Mesodermal cell (in vitro differentiated cells): ENCODE measurements at regions not wholly inside any gene's neighbourhood (a gene's known extent, or its start where the extent isn't known, plus 50 kb on each side); places are given as distances from the start of the nearest gene placed in this dataset.

ENCODE experiments used
- H3K27ac ChIP-seq: 2 replicates; pipeline ENCODE4 v1.7.0; 2013; ENCODE audit warnings: mild to moderate bottlenecking, low read depth, low read length, moderate library complexity; ENCODE audit not compliant: severe bottlenecking
- H3K36me3 ChIP-seq: 2 replicates; pipeline ENCODE4 v1.7.1; 2013; ENCODE audit warnings: mild to moderate bottlenecking, low read length, moderate library complexity; ENCODE audit not compliant: control insufficient read depth, insufficient read depth
- H3K4me1 ChIP-seq: one replicate; pipeline ENCODE4 v1.7.1; 2013; ENCODE audit warnings: mild to moderate bottlenecking, low read length; ENCODE audit not compliant: insufficient read depth, control insufficient read depth, poor library complexity, severe bottlenecking
- H3K4me3 ChIP-seq: 2 replicates; pipeline ENCODE4 v1.7.0; 2013; ENCODE audit warnings: low read length, control low read depth, mild to moderate bottlenecking; ENCODE audit not compliant: insufficient read depth, poor library complexity, severe bottlenecking; ENCODE audit errors: extremely low read depth
- H3K9me3 ChIP-seq: 2 replicates; pipeline ENCODE4 v1.7.1; 2013; ENCODE audit warnings: mild to moderate bottlenecking, low read length, moderate library complexity; ENCODE audit not compliant: control insufficient read depth
- WGBS, 2 experiments: methylation state at CpG; one replicate each; pipeline ENCODE4 v1.1.5; 2013; ENCODE audit warnings: missing lambda C conversion rate in 2 of 2; ENCODE audit not compliant: insufficient coverage in 2 of 2; 5-methylcytosine and 5-hydroxymethylcytosine counted together

DNA sequence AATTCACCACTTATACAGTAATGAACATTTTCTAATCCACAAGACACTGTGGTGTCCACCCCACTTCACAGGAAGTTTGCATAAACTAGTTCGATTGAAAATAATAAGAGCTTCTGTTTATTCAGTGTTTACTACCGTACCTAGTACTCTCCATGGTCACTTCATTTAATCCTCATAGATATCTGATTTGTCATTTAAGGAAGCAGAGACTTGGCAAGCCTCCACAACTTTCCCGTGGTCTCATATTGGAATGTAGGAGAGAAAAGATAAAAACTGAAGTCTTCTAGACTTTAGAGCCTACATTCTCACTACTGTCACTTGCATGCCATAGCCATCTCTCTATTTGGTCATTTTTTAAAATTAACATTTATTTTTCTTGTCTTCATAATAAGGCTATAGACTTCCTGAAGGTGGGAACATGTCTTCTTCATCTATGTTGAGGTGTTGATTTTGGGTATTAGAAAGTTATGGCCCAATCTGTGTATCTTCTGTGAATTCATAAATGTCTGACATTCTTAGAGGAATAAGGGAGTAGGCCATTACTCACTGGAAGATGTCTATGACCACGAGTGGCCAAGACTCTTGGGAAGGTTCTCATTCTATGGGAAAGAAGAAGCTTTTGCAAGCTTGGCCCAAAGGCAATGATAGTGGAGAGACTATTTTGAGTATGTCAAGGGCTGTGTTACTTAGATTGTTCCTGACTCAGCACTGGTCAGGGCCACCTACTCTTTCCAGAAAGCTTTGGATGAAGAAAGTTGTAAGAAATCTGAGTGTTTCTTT, 423.7 kb downstream of the LRIG3 start:
- WGBS, 2 experiments, result 78 to 79% methylated on average over 1 to 3 of the region's 4 CpGs
- no peak overlapping the region for H3K27ac ChIP-seq
- H3K9me3 ChIP-seq, result no peaks in the 10 kb centered on the region
- H3K4me3 ChIP-seq, result no peak overlapping the region
- no peaks in the 10 kb centered on the region for H3K4me1 ChIP-seq
- H3K36me3 ChIP-seq, result no peaks in the 10 kb centered on the region

DNA sequence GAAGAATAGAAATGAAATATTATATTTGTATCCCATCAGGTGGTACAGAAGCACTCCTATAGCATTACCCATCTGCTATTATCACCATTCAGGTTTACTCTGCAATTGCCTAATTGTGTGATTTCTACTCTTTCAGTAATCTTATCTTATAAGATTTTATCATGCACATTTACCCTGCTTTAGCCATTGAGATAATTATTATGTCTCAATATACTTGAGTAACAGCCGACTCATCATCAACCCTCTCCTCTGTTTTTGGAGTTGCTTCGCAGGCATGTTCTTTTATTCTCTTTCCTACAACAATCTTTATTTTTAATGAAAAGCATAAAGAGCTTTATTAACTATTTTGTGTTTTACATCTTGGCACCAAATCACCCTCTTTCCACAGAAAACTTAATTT, 419.9 kb downstream of the LRIG3 start:
- H3K9me3 ChIP-seq, result no peaks in the 10 kb centered on the region
- no CpG with 5 or more reads among the region's 2 CpGs for WGBS, 2 experiments
- no peak overlapping the region for H3K27ac ChIP-seq
- H3K4me1 ChIP-seq, result peaks cover 4% of the 10 kb centered on the region
- no peak overlapping the region for H3K4me3 ChIP-seq
- no peaks in the 10 kb centered on the region for H3K36me3 ChIP-seq

DNA sequence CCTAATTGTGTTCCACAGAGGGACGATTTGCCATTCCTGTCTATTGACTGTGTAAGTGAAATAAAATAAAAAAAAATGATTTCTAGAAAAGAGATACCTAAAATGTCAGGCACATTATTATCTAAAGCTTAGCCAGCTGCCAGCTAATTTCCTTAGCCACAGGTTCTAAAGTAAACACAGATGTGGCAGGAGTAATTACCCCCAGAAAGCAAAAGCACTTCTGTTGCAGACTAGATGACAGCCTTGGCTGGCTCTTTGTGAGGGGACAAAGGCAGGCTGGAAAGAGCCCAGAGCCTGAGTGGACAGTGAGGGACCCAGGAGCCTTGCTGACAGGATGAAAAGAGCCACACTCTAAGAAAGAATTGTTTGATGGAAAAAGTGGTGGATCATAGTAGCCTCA, 418.1 kb downstream of the LRIG3 start:
- Histone ChIP-seq H3K36me3 (no peaks in the 10 kb centered on the region), H3K27ac (peak overlapping the region; percentile 65), H3K4me1 (peaks cover 4% of the 10 kb centered on the region), H3K9me3 (no peaks in the 10 kb centered on the region), H3K4me3 (no peak overlapping the region)
- WGBS, 2 experiments, result no CpG with 5 or more reads among the region's 1 CpG

DNA sequence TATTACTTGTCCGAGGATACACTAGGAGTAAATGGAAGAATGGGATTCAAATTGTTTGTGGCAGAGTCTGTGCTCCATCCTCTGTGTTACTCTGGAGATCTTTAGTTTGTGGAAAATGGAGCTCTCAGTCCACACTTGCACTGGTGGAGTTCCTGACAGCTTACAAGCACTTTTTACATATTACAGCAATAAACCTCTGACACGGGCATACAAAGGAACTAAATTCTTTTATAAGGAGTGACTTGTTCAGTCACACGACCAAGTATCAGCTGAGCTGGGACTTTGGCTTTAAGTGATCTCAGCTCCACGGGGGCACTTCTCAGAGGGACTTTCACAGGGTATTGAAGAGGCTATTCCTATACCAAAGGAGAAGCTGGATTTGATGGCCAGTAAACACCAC, 417.5 kb downstream of the LRIG3 start:
- H3K4me3 ChIP-seq, result no peak overlapping the region
- no peaks in the 10 kb centered on the region for H3K36me3 ChIP-seq
- WGBS, 2 experiments, result 77% methylated on average over 2 of the region's 4 CpGs
- no peaks in the 10 kb centered on the region for H3K9me3 ChIP-seq
- H3K4me1 ChIP-seq, result peaks cover 4% of the 10 kb centered on the region
- H3K27ac ChIP-seq, result peak overlapping the region; percentile 65

DNA sequence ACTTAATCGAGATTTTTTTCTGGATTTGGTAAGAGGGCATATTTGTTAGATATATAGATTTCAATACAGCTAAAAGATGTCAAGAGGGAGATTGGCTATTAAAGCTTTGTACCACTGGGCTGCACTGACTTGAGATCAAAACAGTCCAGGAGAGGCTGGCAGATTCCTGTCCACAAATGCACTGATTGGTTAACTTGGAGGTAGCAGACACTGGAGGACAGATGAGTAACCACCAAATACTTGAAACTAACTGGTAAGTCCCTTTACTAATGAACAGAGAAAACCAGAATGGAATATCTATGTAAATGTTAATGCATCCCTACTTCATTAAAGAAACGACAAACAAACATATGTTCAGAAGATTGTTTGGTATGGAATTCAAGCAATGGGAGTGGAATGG, 416.6 kb downstream of the LRIG3 start:
- H3K4me1 ChIP-seq, result peaks cover 4% of the 10 kb centered on the region
- H3K36me3 ChIP-seq, result no peaks in the 10 kb centered on the region
- H3K27ac ChIP-seq, result no peak overlapping the region
- WGBS, 2 experiments, result no CpG with 5 or more reads among the region's 2 CpGs
- H3K9me3 ChIP-seq, result no peaks in the 10 kb centered on the region
- H3K4me3 ChIP-seq, result no peak overlapping the region

DNA sequence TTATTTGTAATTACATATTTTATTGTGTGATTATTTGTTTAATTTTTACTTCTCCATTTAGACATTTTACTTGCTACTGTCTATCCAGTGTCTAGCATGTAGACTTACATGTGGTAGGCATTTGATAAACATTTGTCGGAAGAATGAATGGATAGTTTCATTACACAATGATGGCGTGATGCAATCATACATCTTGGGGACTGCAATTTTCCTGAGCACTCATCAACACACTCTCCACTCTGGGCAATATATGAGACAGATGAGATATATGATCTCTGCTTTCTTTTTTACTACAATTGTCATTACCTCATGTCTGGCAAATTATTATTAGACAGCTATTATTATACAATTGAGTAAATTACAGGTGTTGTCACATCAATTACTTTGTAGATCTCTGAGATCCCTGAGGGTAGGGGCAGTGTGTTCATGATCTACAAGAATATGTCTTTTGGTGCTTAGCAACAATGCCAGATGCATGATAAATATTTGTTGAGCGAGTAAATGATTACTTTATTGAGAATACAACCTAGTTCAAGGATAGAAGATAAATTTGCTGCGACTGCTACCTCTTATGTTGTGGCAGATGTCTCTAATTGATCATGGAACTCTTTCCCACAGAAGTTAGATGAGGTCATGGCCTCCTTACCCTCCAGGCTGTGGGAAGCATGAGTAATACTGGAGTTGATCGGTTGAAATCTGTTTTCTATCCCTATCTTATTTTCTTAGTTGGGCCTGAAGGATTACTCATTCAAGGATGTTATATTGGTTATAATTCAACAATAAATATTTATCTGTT, 416.0 kb downstream of the LRIG3 start:
- H3K27ac ChIP-seq, result no peak overlapping the region

DNA sequence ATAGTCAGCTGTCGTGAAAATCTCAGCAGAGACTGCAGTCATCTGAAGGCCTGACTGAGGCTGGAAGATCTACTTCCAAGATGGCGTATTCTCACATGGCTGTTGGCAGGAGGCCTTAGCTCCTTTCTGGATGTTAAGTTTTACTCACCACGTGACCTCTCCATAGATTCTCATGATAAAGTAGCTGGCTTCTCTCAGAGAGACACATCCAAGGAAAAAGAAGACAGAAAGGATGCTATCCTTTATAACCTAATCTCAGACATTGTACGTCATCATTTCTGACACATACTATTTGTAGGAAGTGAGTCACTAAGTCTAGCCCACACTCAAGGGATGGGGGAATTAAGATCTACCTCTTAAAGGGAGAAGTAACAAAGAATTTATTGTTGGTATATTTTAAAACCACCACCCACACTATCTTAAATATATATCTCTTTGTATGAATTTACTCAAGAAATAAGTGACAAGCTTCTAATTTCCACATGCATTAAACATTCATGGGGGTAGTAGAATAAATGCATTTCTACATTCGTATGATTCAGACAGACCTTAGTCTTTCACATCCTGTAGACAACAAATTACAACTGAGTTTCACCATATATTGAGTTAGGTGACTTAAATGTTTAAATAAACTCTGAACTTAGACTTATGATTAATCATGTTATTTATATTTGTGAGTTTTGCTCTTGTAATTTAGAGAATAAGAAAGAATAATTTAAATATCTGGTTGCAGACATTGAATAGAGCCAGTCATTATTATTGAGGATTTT, 411.0 kb downstream of the LRIG3 start:
- Histone ChIP-seq H3K27ac (no peak overlapping the region), H3K36me3 (no peaks in the 10 kb centered on the region), H3K4me1 (peaks cover 4% of the 10 kb centered on the region), H3K4me3 (no peak overlapping the region), H3K9me3 (no peaks in the 10 kb centered on the region)
- WGBS, 2 experiments, result 97 to 100% methylated on average over 2 to 3 of the region's 5 CpGs

More for the DNA sequence above, 416.0 kb downstream of the LRIG3 start:
- Histone ChIP-seq H3K9me3 (no peaks in the 10 kb centered on the region), H3K36me3 (no peaks in the 10 kb centered on the region), H3K4me1 (peaks cover 4% of the 10 kb centered on the region), H3K4me3 (no peak overlapping the region)
- WGBS, 2 experiments, result 100% methylated on average over 1 of the region's 5 CpGs; no CpG with 5 or more reads in 1 of the 2 experiments

DNA sequence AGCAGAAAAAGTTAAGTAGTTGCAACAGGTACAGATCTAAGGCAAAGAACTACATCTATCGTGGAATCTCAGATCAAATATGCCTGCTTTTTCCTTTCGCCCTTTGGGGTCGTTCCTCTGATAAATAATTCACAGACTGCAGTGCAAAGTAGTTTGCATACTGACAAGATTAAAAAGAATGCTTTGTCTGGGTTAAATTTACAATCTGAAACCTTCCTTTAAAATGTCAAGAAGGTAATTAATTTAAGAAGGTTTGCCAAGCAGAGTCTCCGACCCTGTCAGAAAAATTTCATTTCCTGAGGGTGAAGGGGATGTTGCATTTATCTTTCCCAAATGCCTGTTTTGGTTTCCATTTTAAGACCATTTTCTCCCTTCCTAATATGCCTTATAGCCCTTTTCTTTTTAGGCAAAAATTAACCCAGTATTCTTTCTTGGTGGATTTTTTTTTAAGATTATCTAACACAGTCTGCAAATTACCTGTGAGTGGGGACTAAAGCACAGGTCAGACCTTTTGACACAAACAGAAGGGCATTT, 406.9 kb downstream of the LRIG3 start:
- H3K27ac ChIP-seq, result no peak overlapping the region
- H3K4me3 ChIP-seq, result no peak overlapping the region
- 85 to 100% methylated on average over 3 to 4 of the region's 4 CpGs for WGBS, 2 experiments
- H3K4me1 ChIP-seq, result no peaks in the 10 kb centered on the region
- no peaks in the 10 kb centered on the region for H3K36me3 ChIP-seq
- peaks cover 13% of the 10 kb centered on the region for H3K9me3 ChIP-seq

DNA sequence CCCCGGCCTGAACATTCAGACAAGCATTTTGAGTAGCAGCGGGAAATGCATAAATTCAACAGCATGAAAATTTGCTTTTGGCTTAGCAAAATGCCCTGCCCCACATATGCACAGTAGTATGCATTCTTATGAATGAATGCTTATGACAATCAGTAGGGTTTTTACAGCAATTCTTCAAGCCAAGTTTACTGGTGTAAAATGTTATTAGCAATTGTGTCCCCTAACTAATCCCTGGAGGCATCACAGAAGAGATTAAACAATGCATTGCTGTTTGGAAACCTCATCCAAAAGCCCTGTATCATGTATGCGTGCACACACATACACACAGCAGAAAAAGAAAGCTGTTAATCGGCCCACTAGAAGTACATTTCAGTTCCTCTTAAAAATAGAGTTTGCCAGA, 406.5 kb downstream of the LRIG3 start:
- H3K27ac ChIP-seq, result no peak overlapping the region
- 79 to 93% methylated on average over 2 to 3 of the region's 4 CpGs for WGBS, 2 experiments

DNA sequence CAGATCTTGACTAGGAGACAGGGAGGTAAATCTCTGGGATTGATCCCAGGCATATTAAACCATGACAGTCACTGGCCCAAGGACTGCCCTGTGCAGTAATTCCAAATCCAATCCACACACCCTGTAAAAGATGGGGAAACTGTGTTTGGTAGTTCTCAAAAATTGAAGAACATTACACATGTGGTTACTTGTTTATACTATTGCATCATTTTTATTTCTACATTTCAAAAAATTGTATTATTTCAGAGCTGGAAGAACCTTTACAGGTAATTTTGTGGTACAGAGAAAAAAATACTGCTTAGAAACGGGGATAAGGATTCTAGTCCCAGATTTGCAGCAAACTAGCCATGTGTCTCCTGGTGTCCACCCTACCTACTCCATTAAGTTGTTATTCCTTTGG, 400.5 kb downstream of the LRIG3 start:
- Histone ChIP-seq H3K36me3 (no peaks in the 10 kb centered on the region), H3K9me3 (peaks cover 17% of the 10 kb centered on the region), H3K27ac (no peak overlapping the region), H3K4me1 (no peaks in the 10 kb centered on the region), H3K4me3 (no peak overlapping the region)
- no CpG with 5 or more reads among the region's 1 CpG for WGBS, 2 experiments

More for the DNA sequence above, 406.5 kb downstream of the LRIG3 start:
- peaks cover 15% of the 10 kb centered on the region for H3K9me3 ChIP-seq
- H3K4me3 ChIP-seq, result no peak overlapping the region
- H3K36me3 ChIP-seq, result no peaks in the 10 kb centered on the region
- no peaks in the 10 kb centered on the region for H3K4me1 ChIP-seq
